ENCODE measurements at regions not wholly inside any gene's neighbourhood (a gene's known extent, or its start where the extent isn't known, plus 50 kb on each side); places are given as distances from the start of the nearest gene placed in this dataset.

DNA sequence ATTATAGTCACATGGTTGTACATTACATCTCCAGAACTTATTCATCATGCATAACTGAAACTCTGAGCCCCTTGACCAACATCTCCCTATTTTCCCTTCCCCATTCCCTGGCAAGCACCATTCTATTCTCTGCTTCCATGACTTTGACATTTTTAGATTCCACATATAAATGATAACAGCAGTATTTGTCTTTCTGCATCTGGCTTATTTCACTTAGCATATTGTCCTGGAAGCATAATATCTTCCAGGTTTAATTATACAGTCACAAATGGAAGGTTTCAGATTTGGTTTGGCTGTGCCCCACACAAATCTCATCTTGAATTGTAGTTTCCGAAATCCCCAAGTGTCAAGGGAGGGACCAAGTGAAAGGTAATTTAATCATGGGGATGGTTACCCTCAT lies 626.9 kb upstream of the PKDCC start:
- Mint-ChIP-seq H3K36me3 (ENCODE audit: low read depth) (no peaks in the 10 kb centered on the region), H3K27ac (no peak overlapping the region), H3K4me3 (no peak overlapping the region), H3K9me3 (no peaks in the 10 kb centered on the region), H3K4me1 (no peaks in the 10 kb centered on the region), H3K27me3 (no peaks in the 10 kb centered on the region)
- no peak for DNase-seq
- ChIA-PET POLR2A (no interaction called here), CTCF (no interaction called here)

DNA sequence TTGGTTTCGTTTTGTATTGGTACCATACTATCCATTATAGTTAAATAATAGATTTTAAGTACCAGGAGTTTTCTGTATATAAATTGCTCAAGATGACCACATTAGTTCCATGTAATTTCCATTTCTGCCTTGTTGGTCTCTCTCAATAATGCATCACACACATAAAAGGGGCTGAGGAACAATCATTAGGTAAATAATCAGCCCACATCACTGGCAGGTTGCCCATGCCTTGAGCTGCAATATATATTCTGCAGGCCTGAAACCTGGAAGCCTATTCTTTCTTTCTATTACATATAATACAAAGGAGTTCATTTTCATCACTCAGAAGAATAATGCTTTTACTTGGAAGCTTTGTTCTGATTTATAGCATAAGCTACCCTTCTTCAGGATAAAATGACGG lies 616.1 kb upstream of the PKDCC start:
- no peaks in the 10 kb centered on the region for H3K4me1 Mint-ChIP-seq
- H3K27me3 Mint-ChIP-seq = no peaks in the 10 kb centered on the region
- no peak for DNase-seq
- no peak overlapping the region for H3K4me3 Mint-ChIP-seq
- H3K36me3 Mint-ChIP-seq (ENCODE audit: low read depth) = no peaks in the 10 kb centered on the region
- ChIA-PET POLR2A (no interaction called here), CTCF (no interaction called here)
- H3K27ac Mint-ChIP-seq = no peak overlapping the region
- H3K9me3 Mint-ChIP-seq = no peaks in the 10 kb centered on the region

GRCh38 chr2:41432459-41432858 lies 615.4 kb upstream of the PKDCC start:
- Mint-ChIP-seq H3K9me3 (no peaks in the 10 kb centered on the region), H3K36me3 (ENCODE audit: low read depth) (no peaks in the 10 kb centered on the region), H3K4me3 (no peak overlapping the region), H3K27ac (no peak overlapping the region), H3K27me3 (no peaks in the 10 kb centered on the region), H3K4me1 (no peaks in the 10 kb centered on the region)
- no peak for DNase-seq
- CTCF ChIA-PET = no interaction called here
- POLR2A ChIA-PET = no interaction called here

DNA sequence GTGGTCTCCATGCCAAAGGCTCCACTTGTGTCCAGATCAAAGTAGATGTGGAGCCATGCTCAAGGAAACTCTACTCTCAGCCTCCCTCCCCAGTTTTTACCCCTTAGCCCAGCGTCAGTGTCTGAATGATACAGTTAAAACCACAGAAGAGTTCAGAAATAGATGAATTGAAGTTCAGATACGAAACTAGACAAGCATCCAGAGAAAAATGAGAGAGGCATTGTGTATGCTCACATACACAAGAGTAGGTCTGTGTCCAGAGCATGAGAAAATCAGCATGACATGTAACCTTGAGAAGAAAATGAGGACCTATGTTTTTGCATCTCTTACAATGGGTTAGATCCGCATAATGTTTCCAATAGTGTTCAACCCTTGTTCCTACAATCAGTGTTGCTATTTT lies 612.8 kb upstream of the PKDCC start:
- H3K9me3 Mint-ChIP-seq = no peaks in the 10 kb centered on the region
- no peaks in the 10 kb centered on the region for H3K27me3 Mint-ChIP-seq
- H3K4me1 Mint-ChIP-seq = no peaks in the 10 kb centered on the region
- H3K4me3 Mint-ChIP-seq = no peak overlapping the region
- no peak overlapping the region for H3K27ac Mint-ChIP-seq
- no peaks in the 10 kb centered on the region for H3K36me3 Mint-ChIP-seq (ENCODE audit: low read depth)
- ChIA-PET POLR2A (no interaction called here), CTCF (no interaction called here)
- DNase-seq = no peak

DNA sequence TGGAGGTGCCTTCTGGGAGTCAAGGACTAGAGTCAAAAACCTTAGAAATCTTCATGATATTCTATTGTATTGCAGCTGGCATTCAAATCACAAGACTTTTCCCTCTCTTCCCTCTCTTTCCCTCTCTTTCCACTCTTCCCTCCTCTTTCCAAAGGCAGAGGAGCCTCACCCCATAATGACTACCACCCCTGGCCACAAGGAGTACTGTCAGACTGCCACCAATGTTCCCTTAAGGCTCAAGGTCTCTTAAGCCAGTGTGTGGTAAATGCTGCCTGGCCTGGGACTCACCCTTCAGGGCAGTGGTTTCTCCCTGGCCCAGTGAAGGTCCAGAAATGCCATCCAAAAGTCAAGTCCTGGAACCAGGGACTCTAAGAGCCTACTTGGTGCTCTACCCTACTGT lies 605.9 kb upstream of the PKDCC start:
- H3K9me3 Mint-ChIP-seq = no peaks in the 10 kb centered on the region
- no peak for DNase-seq
- no peaks in the 10 kb centered on the region for H3K4me1 Mint-ChIP-seq
- H3K4me3 Mint-ChIP-seq = no peak overlapping the region
- POLR2A ChIA-PET = no interaction called here
- no peaks in the 10 kb centered on the region for H3K36me3 Mint-ChIP-seq (ENCODE audit: low read depth)
- H3K27me3 Mint-ChIP-seq = no peaks in the 10 kb centered on the region
- no peak overlapping the region for H3K27ac Mint-ChIP-seq
- CTCF ChIA-PET = no interaction called here

GRCh38 chr2:41445865-41446264 lies 602.0 kb upstream of the PKDCC start:
- Mint-ChIP-seq H3K27ac (no peak overlapping the region), H3K27me3 (no peaks in the 10 kb centered on the region), H3K36me3 (ENCODE audit: low read depth) (no peaks in the 10 kb centered on the region), H3K4me3 (no peak overlapping the region), H3K4me1 (no peaks in the 10 kb centered on the region), H3K9me3 (no peaks in the 10 kb centered on the region)
- ChIA-PET POLR2A (no interaction called here), CTCF (no interaction called here)
- DNase-seq = no peak

DNA sequence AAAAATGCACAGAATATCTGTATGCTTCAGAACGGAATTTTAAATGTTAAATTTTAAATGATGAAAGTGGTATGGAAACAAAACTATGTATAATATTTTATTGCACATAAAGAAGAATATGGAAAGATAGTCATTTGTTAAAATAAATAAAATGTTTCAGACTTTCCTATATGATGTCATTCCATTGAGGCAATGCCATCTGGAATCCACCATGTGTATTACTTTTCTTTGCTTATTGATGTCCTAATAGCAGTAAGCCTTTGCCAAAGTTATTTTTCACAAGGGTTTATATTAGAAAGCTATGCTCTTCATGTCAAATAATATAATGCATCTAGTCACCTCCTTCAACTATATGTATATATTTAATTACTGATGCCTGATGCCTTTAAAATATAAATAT lies 601.6 kb upstream of the PKDCC start:
- Mint-ChIP-seq H3K27me3 (no peaks in the 10 kb centered on the region), H3K4me1 (no peaks in the 10 kb centered on the region), H3K9me3 (no peaks in the 10 kb centered on the region), H3K36me3 (ENCODE audit: low read depth) (no peaks in the 10 kb centered on the region), H3K4me3 (no peak overlapping the region), H3K27ac (no peak overlapping the region)
- CTCF ChIA-PET = no interaction called here
- POLR2A ChIA-PET = no interaction called here
- DNase-seq = no peak

DNA sequence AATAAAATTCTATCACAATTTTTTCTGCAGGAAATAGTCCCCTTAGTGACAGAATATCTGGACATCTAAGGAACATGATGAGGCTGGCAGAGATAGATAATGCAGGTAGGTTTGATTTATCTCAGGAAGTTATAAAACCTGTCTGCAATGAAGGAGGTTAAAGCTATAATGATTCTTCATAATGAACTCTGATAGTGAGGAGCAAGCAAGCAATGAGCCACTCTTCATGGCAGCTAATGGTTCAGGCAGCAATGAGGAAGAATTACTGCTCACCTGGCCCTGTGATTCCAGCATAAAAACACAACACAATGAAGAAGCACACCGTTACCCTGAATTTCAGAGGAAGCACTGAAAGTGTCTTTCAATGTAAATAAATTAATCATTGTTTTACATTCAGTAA lies 599.6 kb upstream of the PKDCC start:
- Mint-ChIP-seq H3K9me3 (no peaks in the 10 kb centered on the region), H3K4me3 (no peak overlapping the region), H3K27me3 (no peaks in the 10 kb centered on the region), H3K36me3 (ENCODE audit: low read depth) (no peaks in the 10 kb centered on the region), H3K4me1 (no peaks in the 10 kb centered on the region), H3K27ac (no peak overlapping the region)
- ChIA-PET CTCF (no interaction called here), POLR2A (no interaction called here)
- no peak for DNase-seq

DNA sequence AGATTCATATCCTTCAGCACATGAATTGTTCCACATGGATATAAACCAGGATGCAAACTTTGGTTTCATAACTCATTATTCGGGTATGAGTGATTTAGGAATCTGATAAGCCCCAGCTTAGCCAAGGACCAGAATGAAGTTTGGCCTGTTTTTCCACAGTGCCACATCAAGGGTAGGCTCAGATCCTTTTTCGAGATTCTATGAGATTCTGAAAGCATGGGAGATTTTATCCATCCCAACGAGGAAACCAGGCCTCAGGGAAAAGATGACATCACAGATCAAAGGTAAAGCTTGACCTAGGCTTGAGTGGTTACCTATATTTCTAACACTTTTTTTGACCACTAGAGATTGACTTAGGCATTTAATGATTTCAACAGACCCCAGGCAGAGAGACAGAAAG lies 590.8 kb upstream of the PKDCC start:
- ChIA-PET POLR2A (no interaction called here), CTCF (no interaction called here)
- Mint-ChIP-seq H3K27me3 (no peaks in the 10 kb centered on the region), H3K9me3 (peaks cover 2% of the 10 kb centered on the region), H3K4me1 (no peaks in the 10 kb centered on the region), H3K27ac (no peak overlapping the region), H3K36me3 (ENCODE audit: low read depth) (no peaks in the 10 kb centered on the region), H3K4me3 (no peak overlapping the region)
- no peak for DNase-seq

GRCh38 chr2:41460661-41461060 lies 587.2 kb upstream of the PKDCC start:
- Mint-ChIP-seq H3K36me3 (ENCODE audit: low read depth) (no peaks in the 10 kb centered on the region), H3K4me1 (no peaks in the 10 kb centered on the region), H3K4me3 (no peak overlapping the region), H3K27ac (no peak overlapping the region), H3K27me3 (no peaks in the 10 kb centered on the region), H3K9me3 (peaks cover 2% of the 10 kb centered on the region)
- ChIA-PET CTCF (no interaction called here), POLR2A (no interaction called here)
- DNase-seq = no peak

DNA sequence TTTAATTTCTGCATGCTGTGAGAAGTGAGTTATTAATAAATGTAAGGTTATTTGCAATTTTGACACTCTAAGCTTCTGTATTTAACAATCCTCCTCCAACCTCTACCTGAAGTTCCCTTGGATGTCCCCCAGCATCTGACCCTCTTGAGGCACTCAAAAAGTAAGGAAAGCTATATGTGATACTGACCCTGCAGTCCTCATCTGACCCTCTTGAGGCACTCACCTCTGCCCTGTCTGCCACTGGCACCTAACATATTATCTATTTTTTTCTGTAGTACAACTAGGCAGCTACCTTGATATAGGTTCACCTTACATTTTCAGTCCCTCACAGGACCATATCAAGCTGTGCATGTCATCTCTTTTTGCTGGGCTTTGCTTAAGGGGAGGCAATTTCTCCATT lies 583.4 kb upstream of the PKDCC start:
- Mint-ChIP-seq H3K27me3 (no peaks in the 10 kb centered on the region), H3K4me3 (no peak overlapping the region), H3K27ac (no peak overlapping the region), H3K36me3 (ENCODE audit: low read depth) (no peaks in the 10 kb centered on the region), H3K4me1 (no peaks in the 10 kb centered on the region), H3K9me3 (no peaks in the 10 kb centered on the region)
- POLR2A ChIA-PET = no interaction called here
- CTCF ChIA-PET = interaction anchor here (0.5 kb wide), 1 partner anchor 204 kb away, joined by 4 read pairs; no protein-coding TSS in a partner anchor
- DNase-seq = no peak

GRCh38 chr2:41475959-41476358 lies 571.9 kb upstream of the PKDCC start:
- no peak for DNase-seq
- Mint-ChIP-seq H3K4me3 (no peak overlapping the region), H3K27me3 (no peaks in the 10 kb centered on the region), H3K4me1 (no peaks in the 10 kb centered on the region), H3K9me3 (no peaks in the 10 kb centered on the region), H3K36me3 (ENCODE audit: low read depth) (no peaks in the 10 kb centered on the region), H3K27ac (no peak overlapping the region)
- ChIA-PET CTCF (no interaction called here), POLR2A (no interaction called here)

DNA sequence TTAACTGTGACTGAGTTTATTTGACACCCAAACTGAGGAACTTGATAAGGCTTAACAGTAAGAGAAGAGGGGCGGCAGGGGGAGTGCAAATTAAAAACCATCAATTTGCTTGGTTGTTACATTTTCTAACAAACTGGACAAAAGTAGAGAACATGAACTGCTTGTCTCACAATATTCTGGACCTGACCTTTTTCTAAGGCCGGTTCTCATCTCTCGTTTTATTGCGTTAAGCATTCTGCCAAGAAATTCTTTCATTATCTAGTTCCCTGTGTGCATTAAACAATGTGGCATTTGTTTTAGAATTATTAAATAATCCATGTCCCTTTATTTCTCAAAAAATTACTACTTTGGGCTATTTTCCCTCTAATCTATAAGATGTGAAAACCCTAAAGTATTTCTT lies 565.2 kb upstream of the PKDCC start:
- ChIA-PET CTCF (no interaction called here), POLR2A (no interaction called here)
- Mint-ChIP-seq H3K9me3 (no peaks in the 10 kb centered on the region), H3K27ac (no peak overlapping the region), H3K4me1 (no peaks in the 10 kb centered on the region), H3K36me3 (ENCODE audit: low read depth) (no peaks in the 10 kb centered on the region), H3K27me3 (no peaks in the 10 kb centered on the region), H3K4me3 (no peak overlapping the region)
- no peak for DNase-seq

- Mint-ChIP-seq H3K27ac (no peak overlapping the region), H3K36me3 (ENCODE audit: low read depth) (no peaks in the 10 kb centered on the region), H3K27me3 (no peaks in the 10 kb centered on the region), H3K4me1 (no peaks in the 10 kb centered on the region), H3K4me3 (no peak overlapping the region), H3K9me3 (no peaks in the 10 kb centered on the region)
- DNase-seq = no peak
- ChIA-PET POLR2A (no interaction called here), CTCF (no interaction called here)
Measured at GRCh38 chr2:41483226-41483625, 564.6 kb upstream of the PKDCC start.
